ENCODE measurements at regions not wholly inside any gene's neighbourhood (a gene's known extent, or its start where the extent isn't known, plus 50 kb on each side); places are given as distances from the start of the nearest gene placed in this dataset.

DNA sequence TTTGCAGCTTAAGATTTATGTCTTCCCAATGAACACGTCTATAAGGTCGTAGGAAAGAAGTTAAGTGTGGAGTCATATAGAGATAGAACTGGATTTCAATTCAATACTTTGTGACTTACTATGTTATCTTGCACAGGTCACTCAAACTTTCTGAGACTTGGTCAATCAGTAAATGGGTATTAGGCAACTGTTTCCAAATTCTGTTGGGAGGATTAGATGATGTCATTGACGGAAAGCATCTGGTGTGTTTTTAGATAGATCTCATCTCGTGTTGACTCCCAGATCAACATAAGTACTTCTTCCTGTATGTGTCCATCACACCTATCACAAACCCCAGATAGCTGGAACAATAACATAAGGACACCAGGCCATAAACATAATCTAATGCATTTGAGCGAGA lies 771.1 kb upstream of the FANCL start:
- H3K36me3 Mint-ChIP-seq (ENCODE audit: low read depth): no peaks in the 10 kb centered on the region
- no peak overlapping the region for H3K27ac Mint-ChIP-seq
- no peaks in the 10 kb centered on the region for H3K4me1 Mint-ChIP-seq
- H3K4me3 Mint-ChIP-seq: no peak overlapping the region
- H3K9me3 Mint-ChIP-seq (ENCODE audit: low read depth): no peaks in the 10 kb centered on the region
- intact Hi-C loops (cut with DNase I, micrococcal nuclease): no loop called here
- ChIA-PET POLR2A (no interaction called here), CTCF (interaction anchor here (0.6 kb wide), 1 partner anchor 822 kb away, joined by 3 read pairs; no protein-coding TSS in a partner anchor)
- no peak for ATAC-seq
- no peaks in the 10 kb centered on the region for H3K27me3 Mint-ChIP-seq
- no peak for DNase-seq

GRCh38 chr2:59008950-59009349 lies 767.8 kb upstream of the FANCL start:
- Mint-ChIP-seq H3K27me3 (no peaks in the 10 kb centered on the region), H3K4me1 (no peaks in the 10 kb centered on the region), H3K27ac (no peak overlapping the region), H3K9me3 (ENCODE audit: low read depth) (no peaks in the 10 kb centered on the region), H3K4me3 (no peak overlapping the region), H3K36me3 (ENCODE audit: low read depth) (no peaks in the 10 kb centered on the region)
- ATAC-seq: no peak
- POLR2A ChIA-PET: no interaction called here
- CTCF ChIA-PET: no interaction called here
- no peak for DNase-seq
- intact Hi-C loops (cut with DNase I, micrococcal nuclease): no loop called here

GRCh38 chr2:59005836-59006615 lies 764.9 kb upstream of the FANCL start:
- ATAC-seq: no peak
- intact Hi-C loops (cut with DNase I, micrococcal nuclease): no loop called here
- CTCF ChIA-PET: interaction anchor here (0.6 kb wide), 1 partner anchor 387 kb away, joined by 3 read pairs; no protein-coding TSS in a partner anchor
- H3K4me1 Mint-ChIP-seq: no peaks in the 10 kb centered on the region
- no peaks in the 10 kb centered on the region for H3K36me3 Mint-ChIP-seq (ENCODE audit: low read depth)
- peaks cover 3% of the 10 kb centered on the region for H3K27me3 Mint-ChIP-seq
- POLR2A ChIA-PET: no interaction called here
- H3K27ac Mint-ChIP-seq: no peak overlapping the region
- no peaks in the 10 kb centered on the region for H3K9me3 Mint-ChIP-seq (ENCODE audit: low read depth)
- no peak overlapping the region for H3K4me3 Mint-ChIP-seq
- DNase-seq: no peak

DNA sequence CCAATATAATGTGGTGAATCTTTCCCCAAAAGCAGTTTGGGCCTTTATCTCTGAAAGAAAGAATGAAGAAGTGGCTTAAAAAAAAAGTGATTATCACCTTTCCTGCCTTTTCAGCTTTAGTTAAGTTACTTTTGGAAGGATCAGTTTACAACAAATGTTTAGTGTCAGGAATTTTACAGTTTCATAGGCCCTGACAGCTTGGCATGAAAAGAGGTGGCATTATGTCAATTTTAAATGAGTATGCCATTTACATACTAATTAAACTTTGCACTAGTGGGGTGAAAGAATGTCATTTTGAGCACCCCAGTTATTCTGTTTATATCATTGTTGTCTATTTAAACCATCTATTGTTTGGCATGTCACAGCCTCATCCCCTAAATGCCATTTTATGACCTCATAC lies 763.5 kb upstream of the FANCL start:
- no peak for ATAC-seq
- H3K4me1 Mint-ChIP-seq: no peaks in the 10 kb centered on the region
- intact Hi-C loops (cut with DNase I, micrococcal nuclease): no loop called here
- H3K27ac Mint-ChIP-seq: no peak overlapping the region
- peaks cover 3% of the 10 kb centered on the region for H3K27me3 Mint-ChIP-seq
- no peak overlapping the region for H3K4me3 Mint-ChIP-seq
- no peaks in the 10 kb centered on the region for H3K36me3 Mint-ChIP-seq (ENCODE audit: low read depth)
- H3K9me3 Mint-ChIP-seq (ENCODE audit: low read depth): no peaks in the 10 kb centered on the region
- ChIA-PET POLR2A (no interaction called here), CTCF (no interaction called here)
- no peak for DNase-seq

DNA sequence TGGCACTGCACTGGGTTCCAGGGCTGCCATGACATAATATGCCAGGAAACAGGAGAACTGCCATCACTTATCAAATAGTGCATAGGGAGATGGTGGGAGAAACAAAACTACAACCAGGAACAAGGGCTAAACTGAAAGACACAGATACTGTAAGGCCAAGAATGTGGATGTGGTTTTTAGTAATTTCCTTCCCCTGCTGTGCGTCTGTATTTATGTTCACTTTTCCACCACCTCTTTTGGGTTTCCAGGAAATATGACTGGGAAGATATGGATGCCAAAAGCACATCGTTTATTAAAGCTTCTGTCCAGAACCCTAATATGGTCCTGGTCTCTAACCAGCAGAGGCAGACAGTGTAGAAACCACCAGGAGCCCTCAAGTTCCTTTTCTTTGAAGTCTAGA lies 759.7 kb upstream of the FANCL start:
- Mint-ChIP-seq H3K36me3 (ENCODE audit: low read depth) (no peaks in the 10 kb centered on the region), H3K27me3 (peaks cover 3% of the 10 kb centered on the region), H3K27ac (no peak overlapping the region), H3K9me3 (ENCODE audit: low read depth) (no peaks in the 10 kb centered on the region), H3K4me3 (no peak overlapping the region), H3K4me1 (no peaks in the 10 kb centered on the region)
- POLR2A ChIA-PET: no interaction called here
- ATAC-seq (no peak), DNase-seq (no peak)
- intact Hi-C loops (cut with DNase I, micrococcal nuclease): no loop called here
- CTCF ChIA-PET: no interaction called here

DNA sequence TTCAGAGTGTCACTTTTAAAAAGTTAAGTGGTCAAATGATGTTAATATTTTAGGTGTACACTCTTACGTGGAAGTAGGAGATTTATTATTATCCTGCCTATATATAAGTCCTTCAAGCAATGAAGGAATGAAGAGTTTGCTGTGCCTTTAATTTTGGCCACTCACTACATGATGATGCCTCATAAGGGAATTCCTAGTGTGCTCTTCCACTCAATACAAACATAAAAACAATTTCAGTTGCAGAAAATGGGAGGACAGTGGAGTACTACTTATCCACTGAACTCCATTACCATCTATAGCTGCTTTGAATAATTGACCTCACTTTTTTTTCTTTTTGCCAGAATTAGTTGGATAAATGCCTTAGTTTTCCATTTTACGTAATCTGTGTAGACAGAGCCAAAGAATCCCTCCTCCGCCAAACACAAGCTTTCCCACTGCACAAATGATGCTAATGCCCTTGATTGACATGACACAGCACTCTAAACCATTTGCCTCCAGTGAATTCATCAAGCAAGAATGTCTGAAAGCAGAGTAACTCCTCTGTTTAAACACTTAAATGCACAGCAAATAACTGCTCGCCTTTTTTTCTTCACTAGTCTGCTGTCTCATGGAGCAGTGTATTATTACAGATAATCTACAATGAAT lies 751.1 kb upstream of the FANCL start:
- DNase-seq (no peak), ATAC-seq (no peak)
- H3K27me3 Mint-ChIP-seq: no peaks in the 10 kb centered on the region
- no peak overlapping the region for H3K27ac Mint-ChIP-seq
- POLR2A ChIA-PET: no interaction called here
- no peaks in the 10 kb centered on the region for H3K9me3 Mint-ChIP-seq (ENCODE audit: low read depth)
- intact Hi-C loops (cut with DNase I, micrococcal nuclease): no loop called here
- no peaks in the 10 kb centered on the region for H3K36me3 Mint-ChIP-seq (ENCODE audit: low read depth)
- CTCF ChIA-PET: no interaction called here
- H3K4me3 Mint-ChIP-seq: no peak overlapping the region
- no peaks in the 10 kb centered on the region for H3K4me1 Mint-ChIP-seq

- Mint-ChIP-seq H3K27me3 (no peaks in the 10 kb centered on the region), H3K4me1 (no peaks in the 10 kb centered on the region), H3K9me3 (ENCODE audit: low read depth) (no peaks in the 10 kb centered on the region), H3K36me3 (ENCODE audit: low read depth) (no peaks in the 10 kb centered on the region), H3K27ac (no peak overlapping the region), H3K4me3 (no peak overlapping the region)
- ChIA-PET POLR2A (no interaction called here), CTCF (no interaction called here)
- intact Hi-C loops (cut with DNase I, micrococcal nuclease): no loop called here
- ATAC-seq (no peak), DNase-seq (no peak)
These were observed 750.2 kb upstream of the FANCL start for GRCh38 chr2:58991357-58991756.

- no peak overlapping the region for H3K27ac Mint-ChIP-seq
- H3K4me3 Mint-ChIP-seq: no peak overlapping the region
- no peaks in the 10 kb centered on the region for H3K9me3 Mint-ChIP-seq (ENCODE audit: low read depth)
- no peak for DNase-seq
- ChIA-PET POLR2A (no interaction called here), CTCF (no interaction called here)
- H3K4me1 Mint-ChIP-seq: no peaks in the 10 kb centered on the region
- ATAC-seq: no peak
- H3K36me3 Mint-ChIP-seq (ENCODE audit: low read depth): no peaks in the 10 kb centered on the region
- intact Hi-C loops (cut with DNase I, micrococcal nuclease): no loop called here
- H3K27me3 Mint-ChIP-seq: peaks cover 4% of the 10 kb centered on the region
These were observed 744.4 kb upstream of the FANCL start for GRCh38 chr2:58985541-58985940.

DNA sequence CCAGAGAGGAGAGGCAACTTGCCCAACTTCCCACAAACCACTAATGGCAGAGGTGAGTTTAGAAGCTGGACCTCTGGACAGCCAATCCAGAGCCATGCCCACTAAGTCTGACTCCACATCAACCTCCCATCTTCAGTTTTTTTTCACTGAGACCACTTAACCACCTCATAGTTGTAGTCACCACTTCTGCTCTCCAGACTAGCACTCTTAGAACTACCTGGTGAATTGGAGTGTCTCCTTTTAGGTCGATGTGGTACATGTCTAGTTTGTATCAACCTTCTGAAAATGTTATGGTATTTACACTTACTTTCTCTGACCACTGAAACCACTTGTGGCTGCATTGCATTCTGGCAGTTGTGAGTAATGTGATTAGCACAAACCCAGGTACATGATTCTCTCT lies 743.6 kb upstream of the FANCL start:
- no peak overlapping the region for H3K27ac Mint-ChIP-seq
- H3K27me3 Mint-ChIP-seq: peaks cover 4% of the 10 kb centered on the region
- no peaks in the 10 kb centered on the region for H3K9me3 Mint-ChIP-seq (ENCODE audit: low read depth)
- no peaks in the 10 kb centered on the region for H3K4me1 Mint-ChIP-seq
- ChIA-PET CTCF (no interaction called here), POLR2A (no interaction called here)
- intact Hi-C loops (cut with DNase I, micrococcal nuclease): no loop called here
- DNase-seq (no peak), ATAC-seq (no peak)
- H3K36me3 Mint-ChIP-seq (ENCODE audit: low read depth): no peaks in the 10 kb centered on the region
- H3K4me3 Mint-ChIP-seq: no peak overlapping the region

- Mint-ChIP-seq H3K4me1 (no peaks in the 10 kb centered on the region), H3K27me3 (peaks cover 4% of the 10 kb centered on the region), H3K27ac (no peak overlapping the region), H3K9me3 (ENCODE audit: low read depth) (no peaks in the 10 kb centered on the region), H3K4me3 (no peak overlapping the region), H3K36me3 (ENCODE audit: low read depth) (no peaks in the 10 kb centered on the region)
- ATAC-seq (no peak), DNase-seq (no peak)
- intact Hi-C loops (cut with DNase I, micrococcal nuclease): no loop called here
- CTCF ChIA-PET: no interaction called here
- POLR2A ChIA-PET: interaction anchor here (0.7 kb wide), 1 partner anchor 59 kb away, joined by 3 read pairs; no protein-coding TSS in a partner anchor
These were observed 742.0 kb upstream of the FANCL start for GRCh38 chr2:58983111-58983510.

DNA sequence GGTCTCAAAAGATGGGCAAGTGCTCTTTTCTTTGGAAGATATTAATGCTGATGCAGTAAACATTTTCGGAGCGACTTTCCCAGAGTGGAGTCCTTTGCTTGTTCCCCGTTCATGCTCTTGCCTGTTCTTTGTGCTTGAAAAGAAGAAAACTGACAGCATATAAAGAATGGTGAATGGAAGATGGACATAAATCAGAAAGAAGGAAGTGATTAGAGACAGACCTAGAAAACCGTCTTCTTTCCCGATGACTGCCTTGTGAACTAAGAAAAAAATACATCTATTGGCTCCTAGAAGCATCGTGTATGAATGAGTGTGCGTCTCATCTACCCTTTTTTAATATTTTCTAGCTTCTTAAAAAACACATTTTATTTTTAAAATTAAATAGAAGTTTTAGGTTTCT lies 740.1 kb upstream of the FANCL start:
- ATAC-seq (no peak), DNase-seq (no peak)
- H3K4me1 Mint-ChIP-seq: no peaks in the 10 kb centered on the region
- intact Hi-C loops (cut with DNase I, micrococcal nuclease): no loop called here
- no peak overlapping the region for H3K4me3 Mint-ChIP-seq
- H3K27ac Mint-ChIP-seq: no peak overlapping the region
- ChIA-PET POLR2A (no interaction called here), CTCF (no interaction called here)
- no peaks in the 10 kb centered on the region for H3K9me3 Mint-ChIP-seq (ENCODE audit: low read depth)
- H3K27me3 Mint-ChIP-seq: peaks cover 5% of the 10 kb centered on the region
- no peaks in the 10 kb centered on the region for H3K36me3 Mint-ChIP-seq (ENCODE audit: low read depth)

DNA sequence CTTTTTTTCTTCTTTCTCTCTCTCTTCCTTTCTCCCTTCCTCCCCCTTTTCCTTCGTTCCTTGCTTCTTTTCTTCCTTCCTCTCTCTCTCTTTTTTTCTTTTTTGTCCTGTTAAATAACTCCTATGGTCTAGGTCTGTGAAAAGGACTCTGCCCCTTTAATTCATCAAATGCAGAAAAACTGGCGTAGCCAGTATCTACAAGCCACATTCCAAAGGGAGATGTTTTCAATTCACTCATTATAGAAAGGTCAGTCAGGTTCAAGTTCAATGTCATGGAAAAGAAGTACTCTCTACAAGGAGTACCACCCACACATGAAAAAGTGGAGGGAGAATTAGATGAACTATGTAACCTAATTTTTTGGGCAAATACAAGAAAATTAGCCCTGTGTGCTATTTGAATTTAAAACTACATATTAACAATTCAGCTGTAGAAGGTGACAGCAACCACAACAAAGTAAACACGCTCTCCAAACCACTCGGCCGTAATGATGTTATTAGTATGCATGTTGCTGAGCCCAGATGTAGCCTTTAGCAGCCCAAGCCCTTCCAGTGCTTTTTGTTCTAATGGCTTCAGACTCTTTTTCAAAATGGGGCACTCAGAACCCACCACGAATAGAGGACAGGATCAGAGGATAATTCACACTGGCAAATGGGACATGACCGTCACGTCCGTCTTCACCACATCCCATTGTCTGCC lies 735.4 kb upstream of the FANCL start:
- intact Hi-C loops (cut with DNase I, micrococcal nuclease): no loop called here

More for the DNA sequence above, 735.4 kb upstream of the FANCL start:
- DNase-seq (no peak), ATAC-seq (no peak)
- H3K27ac Mint-ChIP-seq: no peak overlapping the region
- H3K27me3 Mint-ChIP-seq: peaks cover 4% of the 10 kb centered on the region
- POLR2A ChIA-PET: no interaction called here
- CTCF ChIA-PET: no interaction called here
- no peaks in the 10 kb centered on the region for H3K4me1 Mint-ChIP-seq
- H3K4me3 Mint-ChIP-seq: no peak overlapping the region
- no peaks in the 10 kb centered on the region for H3K36me3 Mint-ChIP-seq (ENCODE audit: low read depth)
- no peaks in the 10 kb centered on the region for H3K9me3 Mint-ChIP-seq (ENCODE audit: low read depth)
